OCI-LY1 (cell line): ENCODE measurements at regions not wholly inside any gene's neighbourhood (a gene's known extent, or its start where the extent isn't known, plus 50 kb on each side); places are given as distances from the start of the nearest gene placed in this dataset.

ENCODE experiments used
- EZH2 ChIP-seq: fragments of 200-600 bp; sonication (generic), shearing (Covaris generic); IDR thresholded peaks from 2 replicates; pipeline ENCODE4 v1.8.0; 2017; ENCODE audit warnings: borderline replicate concordance, mixed run types, mild to moderate bottlenecking, antibody characterized with exemption, low read length, moderate library complexity, mixed read lengths
- TF ChIP-seq, protein P1 (sequence below): fragments of 200-600 bp; sonication (generic), shearing (Covaris generic); IDR thresholded peaks from 2 replicates; pipeline ENCODE4 v1.5.1; 2017; ENCODE audit warnings: mild to moderate bottlenecking, antibody characterized with exemption, low read length, moderate library complexity, mixed read lengths

DNA sequence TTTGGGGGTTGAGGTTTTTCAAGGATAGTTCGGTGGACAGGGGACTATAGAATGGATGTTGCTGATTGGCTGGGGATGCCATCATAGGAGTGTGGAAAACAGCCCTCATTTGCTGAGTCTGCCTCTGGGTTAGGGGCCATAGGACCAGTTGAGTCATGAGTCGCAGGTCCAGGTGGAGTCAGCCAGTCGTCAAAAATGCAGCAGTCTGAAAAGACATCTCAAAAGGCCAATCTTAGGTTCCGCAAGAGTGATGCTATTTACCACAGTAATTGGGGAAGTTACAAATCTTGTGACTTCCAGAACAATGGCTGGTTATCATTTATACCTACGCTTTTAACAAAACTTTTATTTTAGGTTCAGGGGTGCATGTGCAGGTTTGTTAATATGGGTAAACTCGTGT is 276.0 kb upstream of the DMRT1 start:
- TF ChIP-seq, protein P1, sequence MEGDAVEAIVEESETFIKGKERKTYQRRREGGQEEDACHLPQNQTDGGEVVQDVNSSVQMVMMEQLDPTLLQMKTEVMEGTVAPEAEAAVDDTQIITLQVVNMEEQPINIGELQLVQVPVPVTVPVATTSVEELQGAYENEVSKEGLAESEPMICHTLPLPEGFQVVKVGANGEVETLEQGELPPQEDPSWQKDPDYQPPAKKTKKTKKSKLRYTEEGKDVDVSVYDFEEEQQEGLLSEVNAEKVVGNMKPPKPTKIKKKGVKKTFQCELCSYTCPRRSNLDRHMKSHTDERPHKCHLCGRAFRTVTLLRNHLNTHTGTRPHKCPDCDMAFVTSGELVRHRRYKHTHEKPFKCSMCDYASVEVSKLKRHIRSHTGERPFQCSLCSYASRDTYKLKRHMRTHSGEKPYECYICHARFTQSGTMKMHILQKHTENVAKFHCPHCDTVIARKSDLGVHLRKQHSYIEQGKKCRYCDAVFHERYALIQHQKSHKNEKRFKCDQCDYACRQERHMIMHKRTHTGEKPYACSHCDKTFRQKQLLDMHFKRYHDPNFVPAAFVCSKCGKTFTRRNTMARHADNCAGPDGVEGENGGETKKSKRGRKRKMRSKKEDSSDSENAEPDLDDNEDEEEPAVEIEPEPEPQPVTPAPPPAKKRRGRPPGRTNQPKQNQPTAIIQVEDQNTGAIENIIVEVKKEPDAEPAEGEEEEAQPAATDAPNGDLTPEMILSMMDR: no peak
- no peak for TF ChIP-seq EZH2
